Kidney capillary endothelial cell (primary cell): ENCODE measurements at regions not wholly inside any gene's neighbourhood (a gene's known extent, or its start where the extent isn't known, plus 50 kb on each side); places are given as distances from the start of the nearest gene placed in this dataset.

ENCODE experiments used
- DNase-seq: peaks from one replicate; pipeline ENCODE4 v3.0.0-alpha.2; 2018; ENCODE audit warnings: low spot score

DNA sequence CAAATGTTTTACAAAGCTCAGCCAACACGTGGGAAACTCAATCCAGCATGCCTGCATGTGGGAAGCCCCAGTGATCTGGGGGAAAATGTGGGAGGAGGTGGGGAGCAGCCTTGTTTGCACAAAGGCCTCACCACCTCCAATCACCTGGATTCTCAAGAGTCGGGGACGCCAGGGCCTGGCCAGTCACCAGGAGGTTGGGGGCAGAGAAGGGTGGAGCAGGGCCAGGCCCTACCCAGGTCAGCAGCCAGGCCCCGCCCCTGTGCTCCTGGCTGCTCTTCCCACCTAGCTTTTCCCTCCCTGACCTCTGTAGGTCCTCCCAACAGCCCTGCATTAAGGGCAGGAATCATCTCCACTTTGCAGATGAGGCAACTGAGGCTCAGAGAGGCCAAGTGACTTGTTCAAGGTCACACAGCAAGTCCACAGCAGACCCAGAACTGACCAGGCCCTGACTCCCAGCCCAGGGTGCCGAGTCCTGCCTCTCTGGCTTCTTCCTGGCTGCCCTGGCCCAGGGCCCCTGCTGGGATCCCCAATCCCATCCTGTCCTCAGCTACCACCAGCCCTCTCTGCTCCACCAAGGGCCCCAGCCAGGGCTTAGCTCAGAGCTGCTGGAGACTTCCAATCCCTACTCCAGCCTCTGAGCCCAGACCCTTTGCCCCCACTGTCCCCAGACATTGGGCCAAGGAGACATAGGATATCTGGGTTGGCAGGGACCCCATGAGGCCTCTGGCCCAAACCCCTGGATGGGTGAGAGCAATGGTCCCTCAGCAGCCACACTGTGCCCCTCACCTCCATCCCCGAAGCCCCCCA is 508.6 kb downstream of the PTPRU start:
- no peak for DNase-seq

DNA sequence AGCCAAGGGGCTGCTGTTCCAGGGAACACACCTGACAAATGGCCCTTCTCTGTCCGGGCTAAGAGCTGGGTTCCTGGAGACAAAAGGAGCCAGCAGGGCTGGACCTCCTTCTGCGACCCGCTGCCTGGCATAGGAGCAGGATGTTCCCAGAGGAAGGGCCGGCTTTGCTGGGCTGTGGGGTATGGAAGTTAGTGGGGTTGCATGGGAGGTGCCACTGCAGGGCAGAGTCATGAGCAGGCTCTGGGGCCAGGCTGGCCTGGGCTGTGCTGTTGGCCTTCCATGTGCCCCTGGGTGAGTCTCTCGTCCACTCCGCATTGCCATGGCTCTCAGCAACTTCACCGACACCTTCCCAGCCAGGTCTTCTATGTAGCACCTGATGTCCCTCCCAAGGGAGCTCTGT is 507.6 kb downstream of the PTPRU start:
- DNase-seq: no peak

DNA sequence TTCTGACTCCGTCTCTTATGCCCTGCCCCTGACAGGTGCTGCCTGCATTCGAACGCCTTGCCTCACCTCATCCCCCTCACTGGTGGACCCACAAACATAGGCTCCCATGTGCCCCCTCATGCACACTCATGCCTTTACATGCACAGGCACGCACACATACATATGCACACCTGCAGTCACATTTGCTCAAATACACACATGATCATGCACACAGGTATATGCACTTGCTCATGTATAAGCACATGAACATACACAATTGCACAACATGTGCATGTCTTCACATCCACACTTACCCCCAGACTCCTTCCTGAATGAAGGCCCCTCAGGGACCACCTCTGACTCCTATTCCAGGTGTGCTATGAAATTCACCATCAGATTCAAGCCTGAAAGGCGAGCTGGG is 506.9 kb downstream of the PTPRU start:
- no peak for DNase-seq

- DNase-seq: no peak
Observed at GRCh38 chr1:29739176-29739575, 502.9 kb downstream of the PTPRU start.

DNA sequence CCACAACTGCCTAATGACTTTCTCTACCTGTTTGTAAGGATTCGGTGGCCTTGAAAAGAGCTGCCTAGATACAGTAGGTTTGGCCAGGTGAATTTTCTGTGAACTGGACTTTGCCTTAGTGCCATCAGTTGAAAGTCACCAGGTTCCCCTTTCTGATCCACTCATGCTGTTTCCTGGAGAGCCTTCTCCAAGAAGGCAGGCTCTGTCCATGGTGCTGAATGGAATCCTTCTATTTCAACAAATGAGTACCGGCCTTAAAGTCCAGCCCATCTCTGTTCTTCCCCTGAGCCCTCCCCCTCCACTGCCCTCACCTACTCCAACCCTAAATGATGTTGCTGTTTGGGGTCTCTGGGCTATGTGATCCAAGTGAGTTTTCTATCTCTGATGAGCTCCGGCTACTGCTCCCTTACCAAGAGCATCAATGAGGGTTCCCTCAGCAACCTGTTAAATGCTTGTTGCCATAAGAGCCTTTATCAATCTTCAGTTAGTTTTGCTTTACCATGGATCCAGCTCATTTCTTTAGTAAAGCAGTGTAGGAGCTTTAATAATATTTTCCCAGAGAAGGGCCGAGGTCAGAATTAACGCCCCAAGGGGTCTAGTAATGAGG is 500.4 kb downstream of the PTPRU start:
- DNase-seq: peak; percentile 49

DNA sequence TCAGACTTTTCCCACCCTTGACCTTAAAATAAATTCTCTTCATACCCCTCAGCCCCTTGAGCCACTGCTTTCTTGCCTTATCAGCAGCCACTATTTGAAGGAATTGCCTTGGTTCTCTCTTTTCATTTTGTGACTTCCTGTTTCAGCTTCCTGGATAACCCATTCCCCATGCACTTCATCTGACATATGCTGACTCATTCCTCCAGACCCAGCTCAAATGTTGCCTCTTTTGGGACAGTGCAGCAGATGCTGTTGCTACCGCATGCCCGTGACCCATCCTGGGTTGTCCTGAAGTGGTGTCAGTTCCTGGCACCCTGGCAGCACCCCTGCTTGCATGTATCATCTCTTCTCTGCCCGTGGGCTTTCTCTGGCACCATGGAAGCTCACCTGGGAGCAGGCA is 496.1 kb downstream of the PTPRU start:
- DNase-seq: no peak

DNA sequence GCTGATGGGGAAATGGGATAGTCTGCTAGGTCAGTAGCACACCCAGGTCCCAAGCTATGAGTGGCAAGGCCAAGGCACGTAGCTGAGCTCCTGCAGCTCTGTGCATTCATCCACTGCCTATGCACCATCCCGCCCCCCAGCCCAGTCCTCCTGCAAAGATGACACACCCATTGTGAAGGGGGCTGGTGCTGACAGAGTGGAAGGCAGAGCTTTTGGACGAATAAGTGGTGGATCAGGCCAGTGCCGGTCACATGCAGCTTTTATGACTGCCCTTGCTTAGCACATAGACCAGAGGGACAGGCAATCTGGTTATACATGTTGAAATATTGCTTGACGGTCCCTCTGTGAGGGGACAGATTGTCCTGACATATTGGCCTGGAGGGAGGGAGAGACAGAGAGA is 494.3 kb downstream of the PTPRU start:
- no peak for DNase-seq

- no peak for DNase-seq
Observed at GRCh38 chr1:29729281-29729680, 493.0 kb downstream of the PTPRU start.

GRCh38 chr1:29728703-29729102 is 492.4 kb downstream of the PTPRU start:
- DNase-seq: no peak

DNA sequence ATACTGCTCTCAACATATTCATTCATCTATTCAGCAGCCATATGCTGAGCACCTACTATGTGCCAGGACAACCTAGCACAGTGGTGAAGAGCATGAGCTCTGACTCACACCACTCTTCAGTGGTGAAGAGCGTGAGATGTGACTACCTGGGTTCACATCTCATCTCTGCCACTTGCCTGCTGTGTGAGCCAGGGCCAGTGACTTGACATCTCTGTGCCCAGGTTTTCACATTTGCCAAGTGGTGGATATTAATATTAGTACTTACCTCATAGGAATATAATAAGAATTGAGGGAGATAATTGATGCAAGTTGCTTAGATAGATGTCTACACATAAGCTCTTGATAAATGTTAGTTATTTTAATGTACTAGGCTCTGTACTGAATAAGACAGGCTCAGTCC is 488.9 kb downstream of the PTPRU start:
- no peak for DNase-seq

GRCh38 chr1:29722598-29722997 is 486.3 kb downstream of the PTPRU start:
- DNase-seq: no peak

GRCh38 chr1:29719253-29719652 is 482.9 kb downstream of the PTPRU start:
- no peak for DNase-seq

GRCh38 chr1:29718791-29719190 is 482.5 kb downstream of the PTPRU start:
- no peak for DNase-seq

- DNase-seq: no peak
Observed at GRCh38 chr1:29716306-29716705, 480.0 kb downstream of the PTPRU start.

DNA sequence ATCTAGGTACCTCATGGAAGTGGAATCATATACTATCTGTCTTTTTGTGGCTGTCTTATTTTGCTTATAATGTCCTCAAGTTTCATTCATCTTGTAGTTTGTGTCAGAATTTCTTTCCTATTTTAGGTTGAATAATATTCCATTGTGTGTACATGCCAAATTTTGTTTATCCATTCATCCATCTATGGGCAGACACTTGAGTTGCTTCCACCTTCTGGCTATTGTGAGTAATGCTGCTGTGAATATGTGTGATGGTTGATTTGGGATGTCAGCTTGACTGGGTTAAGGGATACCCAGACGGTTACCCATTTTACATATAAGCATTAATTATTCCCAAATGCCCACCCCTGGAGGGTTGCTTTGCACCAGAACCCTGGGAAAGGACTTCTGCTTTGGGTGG is 477.5 kb downstream of the PTPRU start:
- peak; percentile 44 for DNase-seq

- DNase-seq: no peak
Observed at GRCh38 chr1:29712801-29713200, 476.5 kb downstream of the PTPRU start.

DNA sequence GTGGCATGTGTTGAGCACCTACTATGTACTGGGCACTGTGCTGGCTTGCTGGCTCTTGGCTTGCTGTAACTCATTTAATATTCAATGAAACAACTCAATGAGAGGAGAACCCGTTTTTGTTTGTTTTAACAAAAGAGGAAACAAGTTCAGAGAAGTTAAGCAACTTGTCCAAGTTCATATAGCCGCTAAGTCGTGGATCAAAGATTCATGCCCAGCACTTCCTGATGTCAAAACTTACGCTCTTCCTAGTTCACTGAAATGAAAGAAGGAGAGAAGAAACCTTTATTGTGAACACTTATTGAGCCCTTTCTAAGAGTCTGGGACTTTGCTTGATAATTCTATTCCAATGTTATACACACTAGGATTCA is 475.9 kb downstream of the PTPRU start:
- DNase-seq: no peak

DNA sequence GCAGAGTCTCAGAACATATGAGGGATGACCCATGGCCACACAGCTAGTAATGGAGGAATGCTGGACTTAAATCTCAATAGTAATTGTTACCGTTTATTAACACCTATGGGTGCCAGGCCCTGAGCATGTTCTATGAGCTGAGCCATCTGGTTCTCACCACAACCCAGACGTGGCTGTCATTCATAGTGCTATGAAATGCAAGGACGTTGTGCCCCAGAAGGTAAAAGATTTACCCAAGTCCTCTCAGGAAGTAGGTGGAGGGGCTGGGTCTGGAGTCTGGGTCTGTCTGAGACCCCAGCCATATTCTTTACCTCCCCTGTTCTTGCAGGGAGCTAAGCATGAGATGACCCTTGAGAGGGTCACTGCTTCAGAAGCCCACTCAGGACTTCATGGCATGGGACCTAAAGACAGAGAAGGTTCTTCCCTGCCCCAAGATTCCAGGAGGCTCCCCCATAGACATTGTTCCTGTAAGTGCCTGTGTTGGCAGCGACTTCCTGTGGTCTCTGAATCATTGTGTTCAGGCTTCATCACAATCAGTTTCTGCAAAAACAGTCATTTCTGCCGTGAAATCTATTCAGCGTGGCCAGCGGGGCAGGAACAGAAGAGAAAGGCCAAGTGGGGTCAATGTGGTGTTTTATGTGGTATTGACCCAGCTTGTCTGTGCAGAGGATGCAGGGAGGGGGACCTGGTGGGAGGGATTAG is 475.4 kb downstream of the PTPRU start:
- DNase-seq: peak; percentile 87

DNA sequence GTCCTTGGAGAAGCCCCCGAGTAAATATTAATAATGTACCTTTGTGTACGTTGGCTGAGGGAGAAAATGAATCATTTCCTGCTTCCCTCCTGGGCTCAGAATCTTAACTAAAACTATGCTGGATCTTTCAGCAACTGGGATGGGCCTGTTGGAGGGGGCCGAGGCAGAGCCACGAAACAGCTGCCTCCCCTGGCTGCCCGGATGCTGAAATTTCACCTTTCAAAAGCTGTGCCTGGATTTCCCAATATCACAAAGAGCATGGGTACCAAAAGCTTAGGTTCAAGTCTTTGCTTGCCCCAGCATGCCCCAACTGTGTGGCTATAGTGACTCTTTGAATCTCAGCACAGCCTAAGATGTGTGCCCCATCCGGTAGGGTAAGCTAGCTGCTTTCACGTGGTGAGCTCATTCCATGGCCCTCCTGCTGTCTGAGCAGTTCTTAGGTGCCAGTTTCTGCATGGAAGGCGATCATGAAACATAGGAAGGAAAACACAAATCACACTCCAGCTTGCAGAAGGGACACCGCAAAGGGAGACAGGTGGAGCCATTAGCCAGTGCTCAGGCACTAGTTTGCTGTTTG is 473.5 kb downstream of the PTPRU start:
- DNase-seq: peak; percentile 88

GRCh38 chr1:29708796-29709703 is 472.7 kb downstream of the PTPRU start:
- DNase-seq: peak; percentile 80

DNA sequence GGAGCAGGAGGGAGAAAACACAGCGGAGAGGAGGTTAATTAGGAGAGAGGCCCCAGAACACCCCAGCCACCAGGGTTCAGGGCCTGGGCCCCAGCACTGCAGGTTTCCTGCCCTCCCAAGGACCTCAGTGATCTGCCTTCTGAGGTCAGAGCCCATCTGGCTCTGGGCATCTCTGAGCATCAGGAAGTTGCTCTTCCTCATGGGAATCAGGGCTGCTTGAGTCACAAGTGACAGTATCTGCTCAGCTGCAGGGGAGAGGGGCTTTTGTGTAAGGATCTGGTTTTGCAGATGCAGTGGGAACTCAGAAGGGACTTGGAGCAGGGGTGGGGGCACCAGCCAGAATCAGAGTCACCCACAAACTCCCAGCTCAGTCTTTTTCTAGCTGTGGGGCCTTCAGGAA is 472.1 kb downstream of the PTPRU start:
- peak; percentile 88 for DNase-seq

DNA sequence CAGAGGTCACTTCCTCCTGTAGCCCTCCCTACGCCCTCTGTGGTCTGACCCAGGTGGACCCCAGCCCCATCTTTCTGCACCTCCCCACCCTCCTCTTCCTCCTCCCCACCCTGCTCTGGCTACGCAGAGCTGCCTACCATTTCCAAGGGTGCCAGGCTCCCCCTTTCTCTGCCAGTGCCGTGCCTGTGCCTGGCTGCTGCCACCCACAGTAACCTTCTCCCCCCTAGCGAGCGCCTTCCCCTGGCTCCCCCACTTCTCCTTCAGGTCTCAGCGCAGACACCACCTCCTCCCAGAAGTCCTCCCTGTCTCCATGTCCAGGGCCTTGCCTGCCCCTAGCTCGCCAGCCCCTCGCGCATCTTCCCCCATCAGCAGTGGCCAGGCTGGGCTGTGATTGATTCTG is 471.5 kb downstream of the PTPRU start:
- no peak for DNase-seq
